HG03432 (cell line): ENCODE measurements at regions not wholly inside any gene's neighbourhood (a gene's known extent, or its start where the extent isn't known, plus 50 kb on each side); places are given as distances from the start of the nearest gene placed in this dataset.

Source experiments
- ATAC-seq: cut with Tn5 transposase; IDR thresholded peaks from one replicate; pipeline ENCODE4 v1.9.1; 2021; ENCODE audit warnings: mild to moderate bottlenecking, moderate library complexity; ENCODE audit not compliant: unreplicated experiment

- no peak for ATAC-seq
Measured at GRCh38 chr6:100269189-100269588, 195.5 kb downstream of the SIM1 start.

- no peak for ATAC-seq
Measured at GRCh38 chr6:100268326-100268725, 196.4 kb downstream of the SIM1 start.

DNA sequence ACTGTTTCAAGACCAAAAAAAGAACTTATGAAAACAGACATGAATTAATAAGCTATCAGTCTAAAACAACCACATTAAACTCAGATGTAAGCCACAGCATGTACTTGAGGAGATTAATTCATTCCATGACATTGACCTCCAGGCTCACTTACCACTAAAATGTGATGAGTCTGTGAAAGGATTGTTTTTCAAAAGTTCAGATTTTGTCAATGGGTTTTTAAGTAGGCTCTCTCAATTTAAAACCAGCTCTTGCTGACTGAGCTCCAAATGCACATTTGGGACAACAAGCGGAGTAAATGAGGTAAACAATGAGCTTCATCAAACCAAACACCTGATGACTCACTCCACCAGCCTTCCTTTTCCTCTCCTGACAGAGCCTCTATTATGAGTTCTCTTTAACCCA lies 197.0 kb downstream of the SIM1 start:
- ATAC-seq, result no peak

DNA sequence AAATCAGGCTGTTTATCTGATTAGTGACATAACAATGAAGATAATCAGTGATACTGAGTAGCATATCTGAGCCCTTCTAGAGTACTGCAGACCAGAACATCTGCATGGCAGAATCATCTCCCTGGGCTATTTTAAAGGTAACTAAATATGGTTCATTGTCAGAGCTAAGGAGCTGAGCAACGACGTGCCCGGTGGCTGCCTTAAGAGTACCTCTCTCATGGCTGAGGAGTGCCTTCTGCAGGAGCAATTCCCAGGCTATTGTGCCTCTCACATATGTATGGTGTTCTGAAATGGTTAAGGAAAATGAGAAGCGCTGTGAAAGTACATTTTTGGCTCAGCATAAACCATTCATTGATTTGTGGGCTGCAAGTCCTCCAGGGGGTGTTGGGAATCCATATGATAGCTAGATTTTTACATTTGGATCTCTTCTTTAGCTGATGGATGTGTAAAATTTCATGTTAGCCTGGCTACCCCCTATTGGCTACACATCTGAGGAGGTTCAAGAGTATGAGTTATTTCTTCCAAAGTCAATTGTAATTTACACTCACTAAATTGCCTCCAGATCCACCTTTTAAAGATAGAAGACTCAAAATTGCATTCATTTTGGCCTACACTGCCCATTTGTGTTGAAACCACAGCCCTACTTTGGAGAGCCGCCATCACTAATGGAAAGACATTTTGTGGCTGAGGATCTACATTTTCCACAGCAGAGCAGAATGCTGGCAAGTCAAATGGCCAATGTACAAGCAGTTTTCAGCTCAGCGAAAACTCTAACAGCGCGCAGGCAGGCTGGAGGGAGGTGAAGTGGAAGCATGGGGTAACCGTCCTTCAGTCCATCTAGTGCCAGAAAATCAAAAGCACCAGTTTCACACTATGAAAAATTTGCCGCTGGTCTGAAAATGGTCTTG lies 198.0 kb downstream of the SIM1 start:
- ATAC-seq, result no peak

DNA sequence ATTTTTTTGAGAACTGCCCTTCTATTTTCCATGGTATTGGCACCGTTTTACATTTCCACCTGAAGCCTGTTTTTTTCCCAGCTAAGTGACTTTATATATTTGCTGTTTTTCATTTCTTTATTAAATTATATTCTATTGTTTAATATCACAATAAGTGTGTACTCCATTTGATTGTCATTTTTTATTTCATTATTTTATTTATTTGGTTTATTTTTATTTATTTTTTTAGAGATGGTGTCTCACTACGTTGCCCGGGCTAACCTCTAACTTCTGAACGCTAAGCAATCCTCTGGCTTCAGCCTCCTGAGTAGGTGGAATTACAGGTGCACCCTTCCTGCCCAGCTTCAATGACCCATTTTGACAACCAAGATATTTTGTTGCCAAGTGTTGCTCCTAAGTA lies 202.6 kb downstream of the SIM1 start:
- ATAC-seq, result no peak

DNA sequence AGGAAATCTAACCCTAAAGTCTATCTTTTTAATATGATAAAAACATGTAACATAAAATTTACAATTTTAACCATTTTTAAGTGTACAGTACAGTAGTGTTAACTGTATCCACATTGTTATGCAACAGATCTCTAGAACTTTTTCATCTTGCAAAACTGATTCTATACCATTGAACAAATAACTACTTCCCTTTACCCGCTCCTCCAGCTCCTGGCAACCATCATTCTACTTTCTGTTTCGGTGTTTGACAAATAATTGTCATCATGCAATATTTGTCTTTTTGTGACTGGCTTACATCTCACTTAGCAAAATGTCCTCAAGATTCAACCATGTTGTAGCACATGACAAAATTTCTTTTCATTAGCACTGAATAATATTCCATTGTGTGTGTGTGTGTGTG lies 203.2 kb downstream of the SIM1 start:
- ATAC-seq, result no peak

- ATAC-seq, result no peak
Measured at GRCh38 chr6:100260584-100260983, 204.1 kb downstream of the SIM1 start.

GRCh38 chr6:100259865-100260264 lies 204.9 kb downstream of the SIM1 start:
- ATAC-seq, result no peak

GRCh38 chr6:100258752-100259151 lies 206.0 kb downstream of the SIM1 start:
- no peak for ATAC-seq

- ATAC-seq, result peak; percentile 94
Measured at GRCh38 chr6:100257793-100258395, 206.8 kb downstream of the SIM1 start.

- ATAC-seq, result no peak
Measured at GRCh38 chr6:100255701-100256100, 209.0 kb downstream of the SIM1 start.

GRCh38 chr6:100247123-100247522 lies 217.6 kb downstream of the SIM1 start:
- no peak for ATAC-seq

DNA sequence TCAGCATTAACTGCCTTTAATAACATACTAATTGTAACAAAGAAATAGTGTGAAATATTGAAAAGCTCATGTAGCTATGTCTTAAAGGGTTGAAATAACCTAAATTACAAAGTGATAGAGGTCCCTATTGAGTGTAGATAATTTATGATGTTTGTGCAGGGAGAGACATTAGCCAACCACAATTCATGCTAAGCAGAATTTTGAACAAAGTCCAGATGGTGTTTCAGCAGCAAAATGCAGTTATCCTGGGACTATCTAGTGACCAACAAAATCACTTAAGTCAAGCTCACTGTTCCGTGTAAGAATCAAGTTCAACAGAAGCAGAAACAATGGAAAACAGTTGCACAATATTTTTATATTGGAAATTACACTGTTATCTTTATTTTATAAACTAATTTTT lies 218.5 kb downstream of the SIM1 start:
- ATAC-seq, result no peak

DNA sequence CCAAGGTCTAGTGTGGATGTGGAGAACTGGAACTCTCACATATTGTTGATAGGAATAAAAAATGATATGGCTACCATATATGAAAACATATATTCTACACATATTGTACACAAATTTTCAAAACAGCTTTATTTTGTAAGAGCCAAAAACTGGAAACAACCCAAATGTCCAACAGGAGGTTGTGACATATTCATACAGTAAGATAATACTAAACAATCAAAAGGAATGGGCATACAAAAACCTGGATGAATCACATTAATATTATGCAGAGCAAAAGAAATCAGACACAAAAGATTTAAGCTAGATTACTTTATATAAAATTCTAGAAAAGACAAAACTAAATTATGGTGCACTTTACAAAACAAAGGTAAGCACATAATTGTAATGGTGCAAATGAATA lies 223.9 kb downstream of the SIM1 start:
- no peak for ATAC-seq

DNA sequence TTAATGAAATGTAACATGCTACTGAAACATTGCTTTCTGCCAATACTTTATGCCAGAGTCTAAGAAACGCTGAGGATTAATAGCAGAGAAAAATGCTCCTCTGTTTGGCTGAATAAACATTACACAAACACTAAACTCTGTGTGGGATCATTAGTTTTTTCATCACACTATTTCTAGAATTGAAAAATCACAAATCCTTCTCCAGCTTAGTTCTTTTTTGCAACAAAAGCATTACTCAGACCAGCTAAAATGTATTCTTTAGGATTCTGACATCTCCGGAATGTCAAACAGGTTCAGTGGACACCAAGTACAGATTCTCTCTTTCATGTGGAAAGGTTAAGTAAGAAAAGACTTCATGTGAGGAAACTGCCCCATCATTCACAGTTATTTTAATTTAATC lies 226.9 kb downstream of the SIM1 start:
- ATAC-seq, result no peak

- no peak for ATAC-seq
Measured at GRCh38 chr6:100236389-100236788, 228.3 kb downstream of the SIM1 start.

DNA sequence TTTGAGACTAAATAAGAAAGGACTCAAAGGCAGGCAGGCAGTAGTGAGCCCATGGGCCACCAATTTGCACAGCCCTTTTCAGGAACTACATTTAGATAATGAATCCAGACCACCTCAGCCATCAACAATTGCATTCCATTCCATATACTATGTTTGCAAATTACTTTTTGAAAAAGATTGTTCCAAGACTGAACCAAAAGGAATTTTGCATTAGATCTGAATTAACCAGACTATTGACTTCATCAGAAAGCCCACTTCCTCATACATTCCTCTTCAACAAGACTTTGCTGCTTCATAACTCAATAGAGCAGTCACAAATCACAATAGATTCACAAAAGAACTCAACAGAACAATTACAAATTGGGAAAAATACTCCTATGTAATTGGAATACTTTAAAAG lies 229.1 kb downstream of the SIM1 start:
- ATAC-seq, result no peak

GRCh38 chr6:100234625-100235024 lies 230.1 kb downstream of the SIM1 start:
- ATAC-seq, result no peak

GRCh38 chr6:100232781-100233573 lies 231.7 kb downstream of the SIM1 start:
- ATAC-seq, result no peak

DNA sequence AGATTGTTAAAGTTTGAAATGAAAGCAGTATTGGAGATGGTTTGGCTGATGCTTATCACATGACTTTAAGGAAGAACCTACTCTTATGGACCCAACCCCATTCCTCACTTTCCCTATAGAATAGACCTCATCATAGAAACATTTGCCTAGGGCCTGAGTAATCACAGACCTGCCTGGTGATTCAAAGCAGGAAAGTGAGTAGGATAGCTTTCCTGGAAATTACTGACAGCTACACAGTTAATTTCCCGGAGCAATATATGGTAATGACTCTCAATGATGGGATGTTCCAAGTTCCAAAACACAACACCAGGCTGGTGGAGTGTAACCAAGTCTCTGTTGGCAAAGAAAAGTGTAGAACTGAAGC lies 233.8 kb downstream of the SIM1 start:
- no peak for ATAC-seq

GRCh38 chr6:100230115-100230952 lies 234.4 kb downstream of the SIM1 start:
- ATAC-seq, result no peak
